ENCODE measurements at regions not wholly inside any gene's neighbourhood (a gene's known extent, or its start where the extent isn't known, plus 50 kb on each side); places are given as distances from the start of the nearest gene placed in this dataset.

DNA sequence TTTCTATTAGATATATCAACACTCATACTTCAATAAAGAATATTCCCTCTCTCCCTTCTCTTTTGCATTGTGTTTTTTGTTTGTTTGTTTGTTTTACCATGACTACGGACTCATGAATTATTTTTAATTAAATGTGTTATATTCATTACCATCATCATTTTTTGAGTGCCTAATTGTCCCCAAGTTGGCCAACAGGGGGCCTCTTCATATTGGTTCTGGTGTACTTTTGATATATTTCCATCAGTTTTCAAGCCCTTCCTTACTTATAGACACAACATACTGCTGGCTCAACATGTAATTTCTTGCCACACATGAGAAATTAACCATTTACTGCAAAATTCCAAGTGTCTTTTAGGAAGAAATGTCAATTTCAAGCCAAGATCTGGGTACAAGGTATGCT, 54.5 kb upstream of the GPC6 start:
- no peak for DNase-seq (ENCODE audit: low spot score, unreplicated experiment)
- H3K4me1 Mint-ChIP-seq (ENCODE audit: low read depth): no peaks in the 10 kb centered on the region
- peak; percentile 47 for TF ChIP-seq CTCF (IDR thresholded peaks at IDR 0.05; ENCODE audit: unreplicated experiment)
- no peak overlapping the region for H3K4me3 Mint-ChIP-seq (ENCODE audit: low read depth)
- H3K27ac Mint-ChIP-seq: no peak overlapping the region
- H3K36me3 Mint-ChIP-seq (ENCODE audit: insufficient read depth): no peaks in the 10 kb centered on the region
- no peaks in the 10 kb centered on the region for H3K27me3 Mint-ChIP-seq
- H3K9me3 Mint-ChIP-seq (ENCODE audit: low read depth): peaks cover 9% of the 10 kb centered on the region

DNA sequence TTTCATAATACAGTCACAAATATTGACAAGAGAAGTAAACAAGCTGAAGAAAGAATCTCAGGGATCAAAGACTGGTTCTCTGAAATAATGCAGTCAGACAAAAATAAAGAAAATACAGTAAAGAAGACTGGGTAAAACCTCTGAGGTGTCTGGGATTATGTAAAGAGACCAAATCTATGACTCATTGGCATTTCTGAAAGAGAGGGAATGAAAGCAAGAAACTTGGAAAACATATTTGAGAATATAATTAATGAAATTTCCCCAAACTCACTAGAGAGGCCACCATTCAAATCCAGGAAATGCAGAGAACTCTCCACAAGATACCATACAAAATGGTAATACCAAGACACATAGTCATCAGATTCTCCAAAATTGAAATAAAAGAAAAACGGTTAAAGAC, 53.0 kb upstream of the GPC6 start:
- H3K27me3 Mint-ChIP-seq: no peaks in the 10 kb centered on the region
- no peaks in the 10 kb centered on the region for H3K36me3 Mint-ChIP-seq (ENCODE audit: insufficient read depth)
- H3K27ac Mint-ChIP-seq: no peak overlapping the region
- no peak for DNase-seq (ENCODE audit: low spot score, unreplicated experiment)
- no peak for TF ChIP-seq CTCF (IDR thresholded peaks at IDR 0.05; ENCODE audit: unreplicated experiment)
- H3K9me3 Mint-ChIP-seq (ENCODE audit: low read depth): peaks cover 9% of the 10 kb centered on the region
- H3K4me1 Mint-ChIP-seq (ENCODE audit: low read depth): no peaks in the 10 kb centered on the region
- H3K4me3 Mint-ChIP-seq (ENCODE audit: low read depth): no peak overlapping the region

DNA sequence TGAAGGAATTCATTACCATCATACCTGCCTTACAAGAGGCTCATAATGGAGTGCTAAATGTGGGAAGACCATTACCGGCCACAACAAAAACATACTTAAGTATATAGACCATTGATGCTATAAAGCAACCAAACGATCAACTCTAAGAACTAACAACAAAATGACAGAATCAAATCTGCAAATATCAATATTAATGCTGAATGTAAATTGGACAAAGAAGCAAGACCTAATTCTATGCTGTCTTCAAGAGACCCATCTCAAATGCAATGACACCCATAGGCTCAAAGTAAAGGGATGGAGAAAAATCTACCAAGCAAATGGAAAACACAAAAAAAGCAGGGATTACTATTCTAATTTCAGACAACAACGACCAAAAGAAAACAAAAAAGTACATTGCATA, 52.3 kb upstream of the GPC6 start:
- Mint-ChIP-seq H3K27me3 (no peaks in the 10 kb centered on the region), H3K4me1 (ENCODE audit: low read depth) (no peaks in the 10 kb centered on the region), H3K27ac (no peak overlapping the region), H3K4me3 (ENCODE audit: low read depth) (no peak overlapping the region), H3K36me3 (ENCODE audit: insufficient read depth) (no peaks in the 10 kb centered on the region), H3K9me3 (ENCODE audit: low read depth) (peaks cover 9% of the 10 kb centered on the region)
- DNase-seq (ENCODE audit: low spot score, unreplicated experiment): no peak
- TF ChIP-seq CTCF (IDR thresholded peaks at IDR 0.05; ENCODE audit: unreplicated experiment): no peak

Measured in progenitor cell of endocrine pancreas (in vitro differentiated cells).